Ureter (tissue), 1 donor: ENCODE measurements at regions not wholly inside any gene's neighbourhood (a gene's known extent, or its start where the extent isn't known, plus 50 kb on each side); places are given as distances from the start of the nearest gene placed in this dataset.
"Not testable (repeated sequence)": the region's sequence is repeated elsewhere in the genome, so short reads cannot be mapped to it uniquely, and the experiment has no call there.

Source experiments
- DNase-seq: peaks from one replicate; pipeline ENCODE4 v3.0.0-alpha.2; 2020; ENCODE audit warnings: low spot score
- donor health status: DM: yes; HTN: yes; CAD: no.

DNA sequence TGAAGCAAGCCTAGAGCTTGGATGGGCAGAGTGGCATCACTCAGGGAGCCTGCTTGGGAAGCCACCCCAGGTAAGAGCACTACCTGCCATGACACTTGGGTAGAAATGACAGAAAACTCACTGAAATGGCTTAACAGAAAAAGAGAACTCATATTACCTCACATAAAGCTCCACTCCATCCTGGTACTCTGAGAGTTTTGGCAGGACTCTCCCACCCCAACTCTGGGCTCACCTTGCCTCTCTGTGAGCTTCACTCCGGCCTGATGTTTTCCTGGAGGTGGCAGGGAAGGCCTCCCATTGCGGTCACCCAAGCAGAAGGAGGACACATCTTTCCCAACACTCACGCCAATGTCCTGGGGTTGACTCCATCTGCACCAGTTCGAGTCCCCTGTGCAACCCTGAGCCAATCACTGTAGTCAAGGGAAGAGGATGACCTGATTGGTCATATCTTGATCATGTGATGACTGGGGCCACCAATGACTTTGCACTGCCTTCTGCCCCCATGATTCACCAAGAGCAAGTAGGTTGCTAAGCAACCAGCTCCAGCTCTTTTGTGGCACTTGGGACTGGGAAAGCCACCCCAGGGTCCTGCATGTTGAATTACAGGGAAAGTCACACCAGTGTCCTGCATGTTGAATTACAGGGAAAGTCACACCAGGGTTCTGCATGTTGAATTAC, 446.1 kb upstream of the SULF2 start:
- no peak for DNase-seq

DNA sequence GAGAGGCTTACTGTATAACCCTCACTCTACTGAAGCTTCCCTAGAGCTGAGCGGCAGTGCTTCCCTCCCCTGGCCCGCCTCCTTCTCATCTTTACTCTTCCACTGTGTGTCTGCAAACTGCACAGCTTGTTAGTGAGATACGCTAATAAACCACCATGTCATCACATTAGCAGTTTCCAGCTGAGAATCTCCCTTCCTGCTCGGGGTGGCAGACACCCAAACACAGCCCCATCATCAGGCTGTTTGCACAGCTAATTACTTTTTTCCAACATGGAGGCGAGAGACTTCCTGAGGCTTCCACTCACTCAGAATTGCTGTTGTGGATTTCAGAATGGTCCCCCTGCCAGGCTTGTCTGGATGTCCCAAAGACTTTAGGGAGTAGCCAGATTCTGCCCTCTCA, 444.9 kb upstream of the SULF2 start:
- no peak for DNase-seq

DNA sequence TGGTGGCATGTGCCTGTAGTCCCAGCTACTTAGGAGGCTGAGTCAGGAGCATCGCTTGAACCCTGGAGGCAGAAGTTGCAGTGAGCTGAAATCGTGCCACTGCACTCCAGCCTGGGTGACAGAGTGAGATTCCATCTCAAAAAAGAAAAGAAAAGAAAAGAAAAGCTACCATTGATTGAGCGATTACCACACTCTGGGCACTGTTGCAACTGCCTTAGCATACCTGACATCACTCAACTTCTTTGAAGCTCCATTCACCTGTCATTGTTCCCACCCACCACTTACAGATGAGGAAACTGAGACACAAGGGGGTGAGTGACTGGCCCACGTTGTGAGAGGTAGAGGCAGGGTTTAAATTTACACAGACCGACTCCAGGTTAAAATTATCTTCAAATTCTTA, 442.1 kb upstream of the SULF2 start:
- DNase-seq, result no peak

DNA sequence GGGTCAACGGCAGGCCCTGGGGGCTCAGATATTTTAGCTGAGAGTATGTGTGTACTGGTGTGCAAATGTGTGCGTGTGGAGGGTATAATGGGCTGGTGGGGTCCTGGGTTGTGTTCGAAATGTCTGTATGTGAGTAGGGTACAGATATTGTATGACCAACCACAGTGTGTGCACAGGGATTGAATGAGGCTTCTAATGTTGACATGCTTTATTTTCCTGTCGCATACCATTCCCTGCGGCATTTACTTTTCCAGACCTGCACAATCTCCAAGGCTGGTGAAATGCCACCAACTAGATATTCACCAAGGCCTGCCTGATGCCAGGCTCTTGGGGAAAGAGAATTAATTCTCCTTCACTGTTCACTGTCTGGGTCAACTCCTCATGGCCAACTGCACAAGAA, 441.4 kb upstream of the SULF2 start:
- no peak for DNase-seq

DNA sequence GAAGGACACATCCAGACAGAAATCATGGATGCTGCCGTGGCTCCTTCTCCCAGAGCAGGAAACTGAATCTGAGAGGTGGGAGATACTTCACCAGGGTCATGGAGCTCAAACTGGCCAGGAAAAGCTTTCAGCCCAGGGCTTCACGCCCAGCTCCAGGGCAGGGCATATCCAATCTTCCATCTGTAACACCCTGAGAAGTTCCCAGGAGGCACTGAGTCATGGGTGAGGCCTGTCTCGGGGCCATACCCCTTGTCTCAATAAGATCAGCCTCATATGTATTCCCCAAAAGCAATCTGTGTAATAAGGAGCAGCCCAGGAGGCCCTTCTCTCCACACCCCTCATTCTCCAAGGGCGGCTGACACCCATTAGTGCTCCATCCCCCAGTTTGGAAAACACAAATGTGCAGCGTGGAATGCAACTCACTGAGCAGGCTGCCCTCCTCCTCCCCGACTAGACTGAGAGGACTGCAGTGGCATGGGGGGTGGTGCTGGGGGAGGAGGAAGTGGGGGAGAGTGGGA, 439.3 kb upstream of the SULF2 start:
- DNase-seq, result no peak

DNA sequence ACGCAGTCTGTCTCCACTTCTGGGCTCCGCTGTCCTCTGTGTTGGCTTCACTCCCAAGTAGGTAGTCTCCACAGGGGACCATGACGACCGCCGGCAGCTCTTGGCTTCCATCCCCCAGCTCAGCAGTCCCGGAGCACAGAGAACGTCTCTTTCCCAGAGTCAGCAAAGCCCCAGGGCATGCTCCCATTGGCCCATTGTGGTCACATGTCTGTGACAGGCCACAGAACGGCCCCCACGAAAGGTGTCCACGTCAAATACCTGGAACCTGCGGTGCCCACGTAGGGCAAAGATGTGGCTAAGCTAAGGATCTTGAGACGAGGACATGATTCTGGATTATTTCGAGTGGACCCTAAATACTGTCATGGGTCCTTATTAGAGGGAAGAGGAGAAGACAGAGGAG, 438.4 kb upstream of the SULF2 start:
- DNase-seq, result no peak

DNA sequence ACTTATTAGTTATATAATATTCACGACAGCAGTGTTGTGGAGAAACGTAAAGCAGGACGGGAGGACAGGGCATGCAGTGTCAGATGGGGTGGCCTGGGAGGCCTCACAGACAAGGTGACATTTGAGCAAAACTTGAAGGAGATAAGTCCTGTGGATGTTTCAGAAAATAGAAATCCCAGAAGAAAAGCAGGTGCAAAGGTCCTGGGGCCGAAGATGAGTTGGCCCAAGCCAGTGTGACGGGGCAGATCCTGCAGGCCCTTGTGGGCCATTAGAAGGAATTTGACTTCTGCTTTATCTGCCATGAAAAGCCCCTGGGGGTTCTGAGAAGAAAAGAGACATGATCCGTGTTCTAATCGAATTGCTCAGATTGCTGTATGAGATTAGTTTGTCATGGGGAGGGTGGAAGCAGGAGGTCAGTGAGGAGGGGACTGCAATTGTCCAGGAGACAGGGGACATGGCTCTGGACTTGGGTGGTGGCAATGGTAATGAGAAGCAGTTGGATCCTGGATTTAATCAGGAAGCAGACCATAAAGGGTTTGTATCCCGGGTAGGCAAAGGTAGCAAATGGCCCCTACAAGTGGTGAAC, 437.4 kb upstream of the SULF2 start:
- DNase-seq, result no peak

DNA sequence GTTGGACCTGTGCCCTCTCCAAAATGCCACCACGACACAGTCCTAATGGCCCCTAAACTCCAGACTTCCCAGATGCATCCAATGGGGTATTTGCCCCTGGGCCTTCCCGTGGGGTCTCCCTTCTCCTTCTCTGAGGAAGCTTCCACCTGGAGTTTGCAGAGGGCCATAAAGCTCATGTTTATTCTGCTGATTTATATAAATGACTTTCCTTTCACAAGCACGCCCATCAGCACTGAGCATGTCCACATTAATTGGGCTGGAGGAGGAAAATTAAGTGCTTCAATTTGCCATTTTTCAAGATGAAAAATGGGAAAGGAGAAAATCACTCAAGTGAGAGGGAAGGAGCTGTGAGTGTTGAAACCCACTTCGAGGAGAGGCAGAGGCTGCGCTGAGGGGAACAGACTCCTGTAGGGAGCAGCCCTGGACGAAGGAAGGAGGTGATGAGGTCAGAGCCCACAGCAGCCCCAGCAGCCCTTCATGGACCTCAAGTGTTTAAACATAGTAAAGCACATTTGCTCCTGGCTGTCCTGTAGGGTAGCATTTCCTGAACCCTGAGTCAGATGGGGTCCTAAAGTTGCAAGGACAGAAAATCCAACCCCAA, 434.9 kb upstream of the SULF2 start:
- DNase-seq, result no peak

DNA sequence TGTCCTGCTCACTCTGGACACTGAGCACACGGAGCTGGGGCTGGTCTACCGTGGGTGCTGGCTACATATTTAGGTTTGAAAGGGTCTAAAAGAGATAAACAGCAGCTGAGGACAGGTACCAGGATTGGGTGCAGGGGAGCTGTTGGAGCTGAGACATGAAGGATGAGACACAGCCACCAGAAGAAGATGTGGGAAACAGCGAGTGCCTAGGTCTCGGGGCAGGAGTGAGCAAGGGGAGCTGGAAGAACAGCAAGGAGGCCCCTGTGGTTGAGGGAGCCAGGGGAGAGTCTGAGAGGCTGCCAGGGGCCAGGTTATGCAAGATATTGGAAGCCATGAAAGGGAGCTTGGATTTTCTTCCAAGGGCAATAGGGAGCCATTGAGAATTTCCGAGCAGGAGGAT, 434.0 kb upstream of the SULF2 start:
- no peak for DNase-seq

DNA sequence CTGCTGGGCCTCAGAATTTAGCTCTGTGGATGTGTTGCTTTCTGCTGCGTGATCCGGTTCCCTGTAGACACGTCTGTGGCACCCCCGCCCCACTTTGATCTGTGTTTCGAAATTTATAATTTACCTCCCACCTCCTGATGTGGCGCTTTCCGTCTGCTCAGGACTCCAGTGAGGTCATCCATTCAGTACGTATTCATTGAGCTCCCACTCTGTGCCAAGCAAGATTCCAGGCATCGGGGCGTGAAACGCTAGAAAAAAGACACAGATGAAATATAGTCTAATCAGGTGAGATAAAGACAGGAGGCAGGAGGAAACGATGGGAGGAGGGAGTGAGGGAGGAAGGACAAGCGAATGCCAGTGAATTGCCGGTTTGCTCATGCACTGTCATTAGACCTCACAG, 431.9 kb upstream of the SULF2 start:
- DNase-seq, result no peak

DNA sequence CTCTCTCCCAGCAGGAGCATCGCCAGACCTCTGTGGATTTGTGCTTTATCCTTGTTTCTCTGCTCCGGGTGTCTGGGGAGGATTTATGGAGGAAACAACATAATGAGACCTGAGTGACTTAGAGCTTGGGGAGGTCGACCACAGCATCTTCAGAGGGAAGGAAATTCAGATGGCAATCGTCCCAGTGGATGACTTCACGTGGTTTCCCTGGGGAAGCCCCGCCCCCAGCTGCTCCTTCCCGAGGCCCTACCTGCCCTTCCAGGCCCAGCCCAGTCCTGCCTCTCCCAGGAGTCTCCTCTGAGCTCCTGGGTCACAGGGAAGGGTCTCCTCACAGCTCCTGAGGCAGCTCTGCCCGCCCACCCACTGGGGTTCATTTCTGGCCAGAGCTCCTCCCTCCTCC, 430.3 kb upstream of the SULF2 start:
- DNase-seq, result no peak

DNA sequence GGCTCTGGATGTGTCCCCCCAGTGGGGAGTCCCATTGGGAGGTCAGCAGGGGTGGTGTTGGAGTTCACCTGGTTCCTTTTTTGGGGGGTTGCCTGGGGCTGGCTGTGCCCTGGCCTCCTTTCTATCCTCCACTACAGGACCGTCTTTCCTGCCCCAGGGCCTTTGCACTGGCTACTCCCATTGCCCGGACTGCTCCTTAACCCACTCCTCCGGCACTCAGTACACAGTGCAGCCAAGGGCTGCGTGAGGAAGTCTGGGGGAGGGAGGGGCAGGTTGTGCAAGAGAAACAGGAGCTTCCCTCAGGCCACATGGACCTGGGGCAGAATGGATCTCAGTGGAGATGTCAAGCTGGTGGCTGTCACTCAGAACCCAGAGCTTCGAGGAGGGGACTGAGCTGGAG, 429.3 kb upstream of the SULF2 start:
- DNase-seq, result no peak

DNA sequence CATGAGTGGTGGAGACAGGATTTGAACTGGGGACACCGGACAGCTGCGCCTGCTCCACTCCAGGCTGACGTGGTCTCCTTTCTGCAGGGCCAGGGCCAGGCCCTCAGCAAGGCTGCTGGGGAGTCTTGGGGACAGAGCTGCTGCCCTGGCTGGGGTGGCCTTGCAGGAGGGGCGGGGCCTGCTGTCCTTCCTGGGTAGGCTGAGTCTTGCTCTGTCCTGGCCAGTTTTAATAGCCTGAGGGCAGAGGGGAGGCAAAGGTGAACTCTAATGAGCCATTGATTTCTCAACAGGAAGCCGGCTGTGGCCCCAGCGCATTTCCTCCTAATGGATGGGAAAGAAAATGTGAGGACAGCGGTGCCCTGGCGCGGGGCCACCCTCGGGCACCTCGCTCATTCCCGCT, 428.4 kb upstream of the SULF2 start:
- DNase-seq, result not testable (repeated sequence)

DNA sequence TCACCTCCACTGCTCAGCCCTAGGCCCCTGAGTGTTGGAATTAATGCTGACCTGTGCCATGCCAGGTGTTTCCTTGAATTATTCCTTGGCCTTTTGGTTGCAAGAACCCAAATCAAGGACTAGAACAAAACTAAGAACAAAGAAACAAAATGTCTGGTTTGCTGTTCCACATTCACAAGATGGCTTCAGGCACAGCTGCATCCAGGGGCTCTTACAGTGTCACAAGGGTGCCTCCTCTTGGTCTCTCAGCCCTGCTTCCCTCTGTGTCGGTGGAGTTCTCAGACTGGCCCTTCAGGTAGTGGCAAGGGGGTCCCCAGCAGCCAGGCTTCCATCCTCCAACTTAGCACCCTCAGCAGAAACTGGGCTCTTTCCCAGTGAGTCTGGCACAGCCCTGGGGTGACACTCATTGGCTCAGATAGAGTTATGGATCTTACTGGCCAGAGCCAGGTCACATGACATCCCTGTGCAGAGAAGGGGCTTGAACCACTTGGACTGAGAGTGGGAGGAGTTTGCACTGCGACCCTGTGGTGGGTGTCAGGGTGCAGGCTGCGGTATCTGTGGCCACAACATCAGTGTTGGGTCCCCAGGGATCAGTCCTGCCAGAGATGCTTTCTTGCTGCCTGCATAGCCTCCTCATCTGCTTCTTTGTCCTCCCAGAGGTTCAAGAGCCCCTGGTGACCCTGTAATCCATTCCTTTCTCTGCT, 427.7 kb upstream of the SULF2 start:
- no peak for DNase-seq

DNA sequence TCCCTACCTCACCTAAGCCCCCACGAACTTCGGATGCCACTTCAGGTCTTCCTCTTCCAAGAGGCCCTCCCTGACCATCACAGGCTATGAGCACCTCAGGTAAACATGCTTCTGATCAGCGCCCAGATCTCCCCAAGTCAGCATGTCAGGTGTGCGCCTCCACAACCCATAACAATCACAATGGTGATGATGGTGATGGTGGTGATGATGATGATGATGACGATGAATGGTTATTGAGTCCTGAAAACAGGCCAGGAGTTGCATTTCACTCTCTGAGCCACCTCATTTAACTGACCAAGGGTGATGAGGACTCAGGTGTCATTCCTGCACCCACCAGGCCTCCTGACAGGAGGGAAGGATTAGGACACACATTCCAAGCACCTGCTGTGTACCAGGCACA, 426.6 kb upstream of the SULF2 start:
- no peak for DNase-seq

DNA sequence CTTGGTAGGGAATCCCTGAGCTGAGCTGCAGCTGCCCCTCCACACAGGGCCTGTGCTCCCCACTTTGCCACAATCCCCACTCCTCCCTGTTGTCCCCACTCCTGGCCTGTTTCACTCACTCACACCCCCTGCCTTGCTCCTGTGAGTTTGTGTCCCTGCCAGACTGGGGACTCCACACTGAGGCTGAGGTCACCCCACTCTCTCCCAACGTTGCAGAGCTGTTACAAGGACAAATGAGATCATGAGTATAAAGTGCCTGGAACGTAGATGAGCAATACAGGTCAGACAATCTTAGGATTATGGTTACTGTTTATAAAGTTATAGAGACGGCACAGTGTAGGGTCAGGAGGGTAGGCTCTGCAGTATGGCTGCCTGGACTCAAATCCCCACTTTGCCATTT, 426.0 kb upstream of the SULF2 start:
- DNase-seq, result no peak

DNA sequence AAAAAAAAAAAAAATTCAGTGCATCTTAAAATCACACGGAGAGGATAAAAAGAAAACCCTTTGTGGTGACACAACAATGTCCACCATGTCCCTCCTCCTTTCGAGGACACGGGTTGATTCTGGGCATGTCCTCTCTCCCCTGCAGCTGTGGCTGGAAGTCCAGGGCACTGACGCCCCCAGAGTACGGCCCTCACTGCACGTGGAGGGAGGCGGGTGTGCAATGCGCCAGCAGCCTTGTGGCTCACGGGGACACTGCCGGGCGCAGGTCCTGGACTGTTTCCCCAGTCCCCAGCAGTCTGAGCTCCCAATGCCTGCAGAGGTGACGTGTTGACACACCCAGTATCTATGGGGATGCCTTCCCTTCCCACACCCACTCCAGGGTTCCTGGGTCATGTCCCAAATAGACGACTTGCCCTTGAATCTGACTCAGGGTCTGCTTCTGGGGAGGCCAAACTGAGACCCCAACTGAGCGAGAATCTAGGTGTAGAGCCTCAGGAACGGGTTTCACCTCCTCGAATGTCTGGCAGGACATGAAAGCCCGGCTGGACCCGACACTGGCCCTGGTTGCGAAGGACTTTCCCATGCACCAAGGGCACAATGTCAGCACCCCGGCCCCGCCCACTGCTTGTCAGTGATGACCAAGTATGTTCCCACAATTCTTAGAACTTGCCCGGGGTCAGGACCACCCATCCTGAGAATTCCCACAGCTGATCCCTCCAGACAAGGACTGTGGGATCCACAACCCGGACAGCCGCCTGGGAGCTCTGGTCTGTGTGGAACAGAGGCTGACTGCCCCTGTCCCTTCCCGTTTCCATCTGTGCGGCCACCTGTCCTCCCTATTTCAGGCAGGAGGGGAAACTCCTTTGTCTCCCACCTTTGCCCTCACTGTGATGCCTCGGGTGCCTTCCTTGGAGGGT, 425.1 kb upstream of the SULF2 start:
- DNase-seq, result no peak

DNA sequence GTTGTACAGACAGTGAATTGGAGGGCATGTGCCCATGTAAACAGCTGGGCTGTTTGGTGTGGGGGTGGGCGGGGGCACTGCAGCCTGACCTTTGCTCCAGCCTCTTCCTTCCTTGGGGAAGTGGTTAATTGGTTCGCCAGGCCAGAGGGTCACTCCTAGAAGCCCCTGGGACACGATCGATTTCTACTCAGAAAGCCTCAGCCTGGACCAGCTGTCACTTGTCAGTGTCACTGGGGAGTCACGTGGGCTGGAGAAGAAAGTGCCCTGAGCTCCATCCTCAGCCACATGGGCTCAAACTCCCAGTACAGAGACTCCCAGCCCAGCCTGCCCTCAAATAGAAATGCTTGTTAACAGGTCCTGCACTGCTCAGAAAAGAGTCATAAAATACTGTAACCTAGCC, 423.8 kb upstream of the SULF2 start:
- DNase-seq, result no peak

DNA sequence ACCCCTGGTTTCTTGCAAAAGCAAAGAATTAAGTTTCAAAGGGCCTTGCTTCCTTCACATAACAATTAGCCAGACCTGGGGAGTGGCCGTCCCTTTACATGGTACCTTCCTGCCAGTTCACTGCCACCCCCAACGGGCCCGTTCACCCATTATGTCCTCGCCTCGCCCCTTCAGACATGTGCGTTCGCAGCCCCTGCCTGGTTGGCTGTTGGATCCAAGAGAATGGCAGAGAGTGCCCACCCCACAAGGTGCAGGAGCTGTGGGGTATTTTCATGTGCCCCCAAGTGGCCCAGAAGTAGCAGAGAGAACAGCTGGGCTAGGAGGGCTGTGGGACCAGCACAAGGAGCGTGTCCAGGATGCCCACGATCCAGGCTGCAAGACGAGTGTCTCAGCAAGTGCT, 422.9 kb upstream of the SULF2 start:
- DNase-seq, result no peak

DNA sequence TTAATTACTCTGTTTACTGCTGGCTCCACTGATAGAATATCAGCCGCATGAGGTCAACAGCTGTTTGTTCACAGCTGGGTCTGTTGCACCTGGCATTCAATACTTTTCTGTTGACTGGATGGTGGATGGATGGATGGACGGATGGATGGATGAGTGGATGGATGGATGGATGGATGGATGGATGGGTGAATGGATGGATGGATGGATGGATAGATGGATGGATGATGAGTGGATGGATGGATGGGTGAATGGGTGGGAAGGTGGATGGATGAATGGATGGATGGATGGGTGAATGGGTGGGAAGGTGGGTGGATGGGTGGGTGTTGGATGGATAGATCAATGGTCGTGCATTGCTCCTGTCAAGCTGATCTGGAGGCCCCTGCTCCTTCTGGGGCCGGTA, 422.2 kb upstream of the SULF2 start:
- no peak for DNase-seq

DNA sequence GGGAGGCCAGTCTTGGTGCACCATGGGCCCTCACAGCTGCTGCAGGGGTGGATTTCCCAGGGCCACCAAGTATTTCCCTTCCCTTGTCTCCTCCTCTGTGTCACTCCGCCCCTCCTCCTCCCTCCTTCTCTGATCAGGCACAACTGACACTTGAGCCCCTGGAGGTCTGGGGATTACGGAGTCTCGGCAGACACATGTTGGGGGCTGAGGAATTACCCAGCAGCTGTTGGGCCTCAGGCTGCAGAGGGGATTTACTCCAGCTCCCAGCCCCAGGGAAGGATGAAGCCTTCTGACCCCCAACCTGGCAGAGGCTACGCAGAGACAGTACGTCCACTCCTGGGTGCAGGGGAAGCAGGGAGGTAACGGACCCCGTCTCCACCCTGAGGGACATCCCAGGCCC, 420.5 kb upstream of the SULF2 start:
- DNase-seq, result no peak

DNA sequence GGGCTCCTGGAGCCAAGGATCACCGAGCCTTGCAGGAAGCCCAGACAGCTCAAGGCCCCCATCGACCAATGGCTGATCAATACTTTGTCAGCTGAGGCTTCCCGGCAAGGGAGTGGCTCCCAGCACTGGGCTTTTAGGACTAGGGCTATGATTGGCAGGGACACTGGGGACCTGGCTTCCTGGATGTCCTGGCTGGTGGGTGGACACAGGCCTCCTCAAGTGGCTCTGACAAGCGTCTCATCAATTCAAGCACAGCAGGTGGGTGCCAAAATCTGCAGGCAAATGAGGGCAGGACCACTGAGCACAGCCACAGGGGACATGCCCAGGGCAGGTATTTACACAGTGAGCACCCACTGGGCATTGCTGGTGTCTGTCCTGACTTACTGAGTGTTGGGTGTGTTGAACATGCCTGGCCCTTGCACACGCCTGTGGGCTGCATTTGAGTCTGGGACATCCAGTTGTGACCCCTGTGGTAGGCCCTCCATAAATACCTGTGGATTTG, 420.1 kb upstream of the SULF2 start:
- no peak for DNase-seq
